CD4-positive, alpha-beta T cell treated with Interleukin-1 beta for 1 hour (primary cell): ENCODE measurements at regions not wholly inside any gene's neighbourhood (a gene's known extent, or its start where the extent isn't known, plus 50 kb on each side); places are given as distances from the start of the nearest gene placed in this dataset.
"Not testable (repeated sequence)": the region's sequence is repeated elsewhere in the genome, so short reads cannot be mapped to it uniquely, and the experiment has no call there.

Experiments used
- DNase-seq, 2 donors: peaks; one replicate each; pipeline ENCODE4 v3.0.0-alpha.2; 2020 to 2022

GRCh38 chr6:120484146-120484545 lies 850.1 kb downstream of the TBC1D32 start:
- no peak for DNase-seq

DNA sequence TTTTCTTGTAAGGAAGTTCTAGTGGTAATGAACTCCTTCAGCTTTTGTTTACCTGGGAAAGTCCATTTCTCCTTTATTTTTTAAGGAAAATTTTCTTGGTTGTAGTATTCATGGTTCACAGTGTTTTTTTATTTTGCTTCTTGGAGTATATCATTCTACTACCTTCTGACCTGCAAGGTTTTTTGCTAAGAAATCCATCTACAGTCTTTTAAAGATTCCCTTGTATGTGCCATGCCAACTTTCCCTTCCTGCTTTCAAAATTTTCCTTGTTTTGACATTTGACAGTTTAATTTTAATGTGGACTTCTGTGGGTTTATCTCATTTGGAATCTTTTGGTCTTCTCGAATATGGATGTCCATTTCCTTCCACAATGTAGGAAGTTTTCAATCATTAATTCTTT lies 855.6 kb downstream of the TBC1D32 start:
- DNase-seq, result no peak

- DNase-seq, result no peak
These were observed 860.5 kb downstream of the TBC1D32 start for GRCh38 chr6:120473804-120474203.

- no peak for DNase-seq
These were observed 865.8 kb downstream of the TBC1D32 start for GRCh38 chr6:120468486-120468885.

- DNase-seq, result no peak
These were observed 882.8 kb downstream of the TBC1D32 start for GRCh38 chr6:120451508-120451907.

- no peak for DNase-seq
These were observed 886.7 kb downstream of the TBC1D32 start for GRCh38 chr6:120447605-120448004.

DNA sequence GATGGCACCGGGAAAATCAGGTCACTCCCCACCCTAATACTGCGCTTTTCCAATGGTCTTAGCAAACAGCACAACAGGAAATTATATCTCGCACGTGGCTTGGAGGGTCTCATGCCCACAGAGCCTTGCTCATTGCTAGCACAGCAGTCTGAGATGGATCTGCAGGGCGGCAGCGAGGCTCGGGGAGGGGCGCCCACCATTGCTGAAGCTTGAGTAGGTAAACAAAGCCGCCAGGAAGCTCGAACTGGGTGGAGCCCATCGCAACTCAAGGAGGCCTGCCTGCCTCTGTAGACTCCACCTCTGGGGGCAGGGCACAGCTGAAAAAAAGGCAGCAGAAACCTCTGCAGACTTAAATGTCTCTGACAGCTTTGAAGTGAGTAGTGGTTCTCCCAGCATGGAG lies 901.4 kb downstream of the TBC1D32 start:
- not testable (repeated sequence) for DNase-seq

DNA sequence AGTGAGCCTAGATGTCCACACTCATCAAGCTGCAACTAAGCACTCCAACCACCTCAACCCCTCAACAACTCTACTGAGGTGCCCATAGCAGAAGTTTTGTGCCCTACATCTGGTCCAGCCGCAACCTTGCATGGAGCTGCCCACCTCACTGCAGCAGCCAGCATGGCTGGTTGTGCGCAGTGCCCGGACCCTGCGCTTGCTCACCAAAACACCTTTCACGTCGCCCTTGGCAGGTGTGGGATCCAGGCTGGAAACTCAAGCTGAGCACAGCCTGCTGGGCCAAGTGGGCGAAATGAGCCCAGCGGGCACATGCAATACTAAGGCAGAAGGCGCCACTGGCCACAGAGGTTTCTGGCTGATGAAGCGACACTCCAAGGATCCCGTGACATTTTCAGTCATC lies 902.4 kb downstream of the TBC1D32 start:
- DNase-seq, result no peak

DNA sequence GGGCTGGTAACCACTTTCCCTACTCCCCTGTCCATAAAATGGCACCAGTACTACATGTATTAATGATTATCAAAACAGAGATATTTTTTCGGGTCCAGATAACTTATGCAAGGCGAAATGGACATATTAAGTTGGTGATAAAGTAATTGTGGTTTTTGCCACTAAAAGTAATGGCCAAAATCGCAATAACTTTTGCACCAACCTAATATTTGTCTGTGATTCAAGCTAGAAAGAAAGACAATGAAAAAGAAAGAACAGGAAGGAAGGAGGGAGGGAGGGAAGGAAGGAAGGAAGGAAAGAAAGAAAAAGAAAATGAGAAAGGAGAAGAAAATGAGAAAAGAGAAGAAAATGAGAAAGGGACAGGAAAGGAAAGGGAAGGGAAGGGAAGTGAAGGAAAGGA lies 922.9 kb downstream of the TBC1D32 start:
- no peak for DNase-seq

DNA sequence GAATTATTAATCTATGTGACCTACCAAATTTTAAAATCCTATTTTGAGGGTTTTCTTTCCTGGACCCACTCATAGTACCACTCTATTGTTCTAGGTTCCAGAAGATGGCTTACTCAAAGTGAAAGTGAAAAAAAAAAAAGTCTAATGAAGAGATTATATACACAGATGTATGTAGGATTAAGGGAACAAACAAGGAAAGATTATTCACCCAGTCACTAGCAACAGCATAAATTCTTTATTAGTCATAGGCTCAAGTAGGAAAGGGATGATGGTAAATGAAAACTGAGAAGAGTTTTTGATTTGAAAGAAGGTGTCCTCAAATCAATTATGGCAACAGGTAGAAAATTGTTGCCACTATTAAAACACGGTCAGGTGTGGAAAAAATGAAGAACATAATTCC lies 923.7 kb downstream of the TBC1D32 start:
- no peak for DNase-seq

GRCh38 chr6:120407696-120408095 lies 926.6 kb downstream of the TBC1D32 start:
- no peak for DNase-seq

DNA sequence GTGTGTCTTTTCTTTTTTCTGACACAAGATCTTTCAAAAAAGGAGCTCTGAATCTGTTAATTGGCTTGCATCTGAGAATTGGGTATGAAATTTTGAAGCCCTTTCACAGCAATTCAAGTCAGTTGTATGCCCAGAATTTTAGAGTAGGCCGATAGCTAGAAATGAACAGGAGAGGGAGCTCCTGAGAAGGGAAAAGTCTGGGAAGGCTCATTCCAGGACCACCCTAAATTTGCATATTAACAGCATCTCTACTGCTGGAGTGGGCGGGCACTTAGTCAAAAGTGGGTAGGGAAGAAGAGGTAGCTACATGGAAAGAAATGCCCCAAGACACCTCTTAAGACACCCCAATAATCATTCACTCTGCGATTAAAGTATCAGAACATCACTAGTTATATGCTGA lies 928.3 kb downstream of the TBC1D32 start:
- no peak for DNase-seq

DNA sequence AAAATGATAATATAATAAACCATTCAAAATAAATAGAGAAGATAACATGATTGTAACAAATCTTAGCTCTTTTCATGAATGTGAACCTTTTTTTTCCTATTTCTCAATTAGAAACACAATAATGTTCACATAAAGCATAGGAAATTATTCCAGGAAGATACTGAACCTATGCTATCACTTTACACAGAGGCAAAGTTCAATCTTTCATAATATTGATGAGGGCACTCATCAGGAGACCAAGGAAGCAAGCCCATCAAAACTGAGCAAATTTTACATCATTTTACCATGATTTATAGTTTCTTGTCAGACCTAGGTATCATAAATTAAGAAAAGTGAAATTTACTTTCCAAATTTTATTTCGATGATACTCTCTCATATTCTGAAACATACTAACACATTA lies 938.5 kb downstream of the TBC1D32 start:
- DNase-seq, result no peak

- DNase-seq, result no peak
These were observed 939.0 kb downstream of the TBC1D32 start for GRCh38 chr6:120395330-120395729.

GRCh38 chr6:120392941-120393340 lies 941.3 kb downstream of the TBC1D32 start:
- no peak for DNase-seq

- no peak for DNase-seq
These were observed 949.6 kb downstream of the TBC1D32 start for GRCh38 chr6:120384671-120385070.

GRCh38 chr6:120383681-120384080 lies 950.6 kb downstream of the TBC1D32 start:
- no peak for DNase-seq

GRCh38 chr6:120378582-120379220 lies 955.6 kb downstream of the TBC1D32 start:
- no peak for DNase-seq

- DNase-seq, result no peak
These were observed 961.1 kb downstream of the TBC1D32 start for GRCh38 chr6:120373185-120373584.

- no peak for DNase-seq
These were observed 970.9 kb downstream of the TBC1D32 start for GRCh38 chr6:120363429-120363828.

GRCh38 chr6:120358535-120358934 lies 975.7 kb downstream of the TBC1D32 start:
- DNase-seq, result not testable (repeated sequence)

GRCh38 chr6:120357447-120357846 lies 976.8 kb downstream of the TBC1D32 start:
- no peak for DNase-seq

- DNase-seq, result no peak
These were observed 978.5 kb downstream of the TBC1D32 start for GRCh38 chr6:120355822-120356221.

GRCh38 chr6:120354452-120355098 lies 979.7 kb downstream of the TBC1D32 start:
- DNase-seq, result no peak

DNA sequence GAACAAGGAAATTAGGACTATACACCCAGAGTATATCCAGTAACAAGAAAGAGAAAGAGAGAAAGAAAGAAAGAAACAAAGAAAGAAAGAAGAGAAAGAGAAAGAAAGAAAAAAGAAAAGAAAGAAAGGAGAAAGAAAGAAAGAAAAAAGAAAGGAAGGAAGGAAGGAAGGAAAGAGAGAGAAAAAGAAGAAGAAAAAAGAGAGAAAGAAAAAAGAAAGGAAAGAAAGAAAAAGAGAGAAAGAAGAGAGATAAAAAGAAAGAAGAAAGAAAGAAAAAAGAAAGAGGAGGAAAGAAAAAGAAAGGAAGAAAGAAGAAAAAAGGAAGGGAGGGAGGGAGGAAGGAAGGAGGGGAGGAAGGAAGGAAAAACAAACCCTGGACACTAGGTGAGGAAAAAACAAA lies 981.8 kb downstream of the TBC1D32 start:
- DNase-seq, result no peak
